ENCODE measurements at regions not wholly inside any gene's neighbourhood (a gene's known extent, or its start where the extent isn't known, plus 50 kb on each side); places are given as distances from the start of the nearest gene placed in this dataset.

DNA sequence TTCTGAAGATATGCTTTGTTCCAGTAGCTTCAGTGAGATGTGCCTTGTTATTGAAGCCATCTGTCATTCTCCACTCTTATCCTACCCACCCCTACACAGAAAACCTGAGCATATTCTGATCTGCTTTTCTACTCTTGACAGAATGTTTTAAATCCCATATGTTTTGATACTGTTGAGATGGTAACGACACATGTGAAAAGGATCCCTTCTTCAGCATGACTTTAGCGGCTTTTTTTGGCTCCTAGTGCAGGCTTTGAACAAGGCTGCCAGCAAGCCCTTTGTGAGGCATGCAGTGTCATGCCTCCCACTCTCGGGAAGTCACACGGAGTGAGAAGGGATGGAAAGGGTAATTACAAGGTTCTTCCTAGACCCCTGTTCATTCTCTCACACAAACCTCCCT lies 228.8 kb upstream of the RGS6 start:
- TF ChIP-seq, protein P1, sequence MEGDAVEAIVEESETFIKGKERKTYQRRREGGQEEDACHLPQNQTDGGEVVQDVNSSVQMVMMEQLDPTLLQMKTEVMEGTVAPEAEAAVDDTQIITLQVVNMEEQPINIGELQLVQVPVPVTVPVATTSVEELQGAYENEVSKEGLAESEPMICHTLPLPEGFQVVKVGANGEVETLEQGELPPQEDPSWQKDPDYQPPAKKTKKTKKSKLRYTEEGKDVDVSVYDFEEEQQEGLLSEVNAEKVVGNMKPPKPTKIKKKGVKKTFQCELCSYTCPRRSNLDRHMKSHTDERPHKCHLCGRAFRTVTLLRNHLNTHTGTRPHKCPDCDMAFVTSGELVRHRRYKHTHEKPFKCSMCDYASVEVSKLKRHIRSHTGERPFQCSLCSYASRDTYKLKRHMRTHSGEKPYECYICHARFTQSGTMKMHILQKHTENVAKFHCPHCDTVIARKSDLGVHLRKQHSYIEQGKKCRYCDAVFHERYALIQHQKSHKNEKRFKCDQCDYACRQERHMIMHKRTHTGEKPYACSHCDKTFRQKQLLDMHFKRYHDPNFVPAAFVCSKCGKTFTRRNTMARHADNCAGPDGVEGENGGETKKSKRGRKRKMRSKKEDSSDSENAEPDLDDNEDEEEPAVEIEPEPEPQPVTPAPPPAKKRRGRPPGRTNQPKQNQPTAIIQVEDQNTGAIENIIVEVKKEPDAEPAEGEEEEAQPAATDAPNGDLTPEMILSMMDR (IDR thresholded peaks at IDR 0.05 in 8 of 11, conservative IDR thresholded peaks at IDR 0.05 in 3 of 11): no peak
- TF ChIP-seq POLR2A (IDR thresholded peaks at IDR 0.05) (no peak), POLR2AphosphoS5 (IDR thresholded peaks at IDR 0.05) (no peak)
